NCI-H146 treated with DMSO at 0.1 percent for 48 hours (cell line): ENCODE measurements at regions not wholly inside any gene's neighbourhood (a gene's known extent, or its start where the extent isn't known, plus 50 kb on each side); places are given as distances from the start of the nearest gene placed in this dataset.
A peak's percentile ranks its signal among the peaks of the same experiment; 100 is the strongest.

ENCODE experiments used
- DNase-seq: peaks from one replicate; lab custom pipeline; 2025; ENCODE audit not compliant: unreplicated experiment; lab: John Stamatoyannopoulos, UW

- no peak for DNase-seq
Observed at GRCh38 chr2:138175066-138175465, 210.8 kb downstream of the HNMT start.

DNA sequence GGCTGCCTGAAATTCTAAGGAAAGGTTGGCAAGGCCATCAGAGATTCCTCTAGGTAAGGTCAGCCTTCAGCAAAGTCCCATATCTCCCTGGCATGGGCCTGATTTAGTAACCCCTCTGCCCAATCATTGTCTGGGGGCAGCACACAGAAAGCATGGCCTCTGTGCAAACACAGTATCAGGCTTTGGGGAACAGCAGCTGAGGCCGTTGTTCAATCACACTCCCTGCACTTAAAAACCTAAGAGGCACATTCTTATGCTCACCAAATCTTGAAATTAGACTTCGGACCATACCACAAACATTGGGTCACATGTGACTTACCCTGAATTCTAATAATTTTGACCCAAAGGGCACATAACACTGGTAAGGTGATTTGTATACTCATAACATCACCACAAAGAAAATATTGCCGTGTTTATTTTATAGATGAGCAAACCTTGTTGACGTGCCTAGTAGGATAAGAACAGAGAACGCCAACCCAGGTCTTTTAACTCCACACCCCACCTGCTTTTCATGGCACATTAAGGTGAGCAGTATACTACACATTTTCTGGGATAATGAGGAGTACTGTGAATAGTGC is 212.7 kb downstream of the HNMT start:
- no peak for DNase-seq

DNA sequence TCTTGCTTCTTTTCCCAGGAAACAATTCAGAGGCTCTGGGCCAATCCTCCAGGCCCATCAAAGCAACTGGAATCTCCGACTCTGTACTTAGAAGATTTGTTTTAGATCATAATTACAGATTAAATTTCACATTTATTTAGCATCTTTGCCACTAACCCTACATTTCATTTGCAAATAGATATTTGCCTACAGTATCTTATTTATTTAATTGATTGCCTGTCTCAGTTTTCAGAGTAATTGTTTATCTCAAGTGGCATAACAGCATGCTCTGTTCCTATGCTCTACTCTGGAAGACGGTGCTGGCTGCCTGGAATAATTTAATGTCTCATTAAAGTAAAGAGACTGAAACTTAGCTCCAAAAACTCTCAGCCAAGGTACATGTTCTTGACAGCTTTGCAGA is 213.4 kb downstream of the HNMT start:
- peak; percentile 45 for DNase-seq

- DNase-seq: peak; percentile 29
Observed at GRCh38 chr2:138180692-138181386, 216.6 kb downstream of the HNMT start.

DNA sequence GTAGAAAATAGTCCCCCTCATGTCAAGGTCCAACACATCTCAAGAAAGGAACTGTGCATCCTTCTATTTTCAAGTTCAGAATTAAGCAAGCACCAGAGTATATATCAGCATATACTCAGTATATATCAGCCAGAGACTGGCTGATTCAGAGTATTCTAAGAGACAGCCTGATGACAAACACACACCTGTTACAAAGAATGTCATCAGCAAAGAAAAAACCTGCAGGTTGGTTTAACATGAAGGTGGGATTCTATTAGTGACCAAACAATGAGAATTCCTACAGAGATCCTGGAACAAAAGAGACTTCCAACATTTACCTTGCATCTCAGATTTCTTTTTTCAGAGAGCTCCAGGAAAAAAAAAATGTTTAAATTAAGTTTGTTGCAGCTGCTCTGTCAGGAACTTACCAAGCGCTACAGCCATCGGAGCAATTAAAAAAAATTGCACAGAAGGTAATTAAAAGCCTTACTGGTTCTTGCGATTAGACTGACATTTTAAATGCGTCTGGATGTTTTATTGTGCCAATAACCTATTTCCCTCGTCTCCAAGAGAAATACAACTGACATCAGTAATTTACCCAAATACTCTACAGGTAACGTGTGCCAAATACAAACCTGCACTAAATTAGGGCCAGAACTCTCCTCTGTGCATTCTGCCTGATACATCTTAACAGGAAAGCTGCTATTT is 218.1 kb downstream of the HNMT start:
- DNase-seq: peak; percentile 90

- peak; percentile 58 for DNase-seq
Observed at GRCh38 chr2:138182937-138183312, 218.7 kb downstream of the HNMT start.

- DNase-seq: no peak
Observed at GRCh38 chr2:138183705-138184104, 219.4 kb downstream of the HNMT start.

- DNase-seq: no peak
Observed at GRCh38 chr2:138184428-138184827, 220.2 kb downstream of the HNMT start.

GRCh38 chr2:138185827-138186226 is 221.6 kb downstream of the HNMT start:
- no peak for DNase-seq

- DNase-seq: no peak
Observed at GRCh38 chr2:138187221-138187620, 222.9 kb downstream of the HNMT start.

DNA sequence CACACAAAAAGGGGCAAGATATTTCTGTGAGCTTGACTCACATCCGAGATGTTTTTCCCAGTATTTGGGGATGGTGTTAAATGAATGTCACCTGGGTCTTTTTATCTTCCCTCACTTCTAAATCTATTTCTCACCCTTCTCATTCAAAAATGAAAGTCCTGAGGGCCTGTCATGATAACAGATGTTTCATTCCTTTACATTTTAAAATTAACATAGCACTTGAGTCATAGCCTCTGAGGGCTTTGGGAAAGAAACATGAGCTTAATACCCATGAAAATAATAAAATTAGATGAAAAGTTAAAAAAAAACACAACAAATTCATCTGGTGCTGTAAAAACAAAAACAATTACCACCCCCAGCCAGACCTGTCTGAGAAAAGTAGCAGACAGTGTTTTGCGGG is 226.7 kb downstream of the HNMT start:
- DNase-seq: no peak

GRCh38 chr2:138193416-138194213 is 229.3 kb downstream of the HNMT start:
- DNase-seq: no peak

DNA sequence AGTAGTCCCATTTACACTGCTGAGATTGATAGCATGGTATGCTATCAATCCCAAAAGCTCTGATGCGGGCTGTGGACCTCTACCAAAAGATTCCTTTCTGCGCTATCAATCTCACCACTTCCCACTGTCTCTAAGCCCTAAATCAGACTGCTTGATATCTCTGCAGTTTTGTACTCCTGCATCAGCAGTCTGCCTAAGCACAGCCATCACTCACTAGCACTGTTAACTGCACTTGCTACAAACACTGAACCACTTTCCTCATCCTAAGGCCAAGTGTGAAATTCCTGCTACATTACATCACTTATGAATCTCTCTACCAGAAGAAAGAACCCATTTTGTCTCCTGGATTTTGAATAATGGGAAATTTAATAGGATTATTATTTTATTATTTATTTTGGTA is 237.0 kb downstream of the HNMT start:
- no peak for DNase-seq

GRCh38 chr2:138202762-138203161 is 238.5 kb downstream of the HNMT start:
- no peak for DNase-seq

GRCh38 chr2:138205281-138205680 is 241.0 kb downstream of the HNMT start:
- DNase-seq: no peak

DNA sequence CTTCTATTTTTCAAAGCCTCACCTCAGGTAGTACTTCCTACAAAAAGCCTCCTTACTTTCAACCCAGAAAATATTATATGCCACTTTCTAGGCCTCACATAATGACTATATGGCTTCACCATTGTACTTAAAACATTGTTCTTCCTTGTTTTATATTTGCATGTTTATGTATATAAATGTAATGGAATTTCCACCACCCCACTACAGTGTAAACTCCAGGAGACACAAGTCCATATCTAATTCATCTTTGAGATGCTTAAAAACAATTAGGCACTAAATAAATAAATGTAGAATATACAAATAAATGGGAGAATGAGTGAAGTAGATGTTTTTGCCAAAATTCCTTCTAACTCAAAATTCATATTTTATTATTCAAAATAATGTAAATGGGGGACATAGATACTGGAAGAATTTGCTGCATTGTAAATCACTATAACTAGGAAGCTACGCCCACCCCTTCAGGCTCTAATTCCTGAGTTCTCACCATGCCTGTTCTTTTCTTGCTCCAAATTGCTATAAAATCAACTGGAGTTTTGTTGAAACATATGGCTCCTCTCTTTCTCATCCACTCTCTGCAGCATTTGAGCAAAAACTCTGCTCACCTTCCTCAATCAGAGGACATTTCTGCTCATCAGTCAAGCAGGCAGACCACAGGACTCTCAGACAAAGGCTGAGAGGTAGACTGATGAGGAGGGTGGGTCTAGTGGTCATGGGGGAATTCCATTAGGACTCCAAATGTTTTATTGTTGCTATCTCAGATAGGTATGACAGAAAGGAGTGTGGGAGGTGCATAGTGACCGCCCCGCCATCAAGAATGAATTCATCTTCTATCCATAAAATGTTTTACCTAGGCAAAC is 243.0 kb downstream of the HNMT start:
- DNase-seq: no peak

GRCh38 chr2:138209009-138209408 is 244.7 kb downstream of the HNMT start:
- no peak for DNase-seq

DNA sequence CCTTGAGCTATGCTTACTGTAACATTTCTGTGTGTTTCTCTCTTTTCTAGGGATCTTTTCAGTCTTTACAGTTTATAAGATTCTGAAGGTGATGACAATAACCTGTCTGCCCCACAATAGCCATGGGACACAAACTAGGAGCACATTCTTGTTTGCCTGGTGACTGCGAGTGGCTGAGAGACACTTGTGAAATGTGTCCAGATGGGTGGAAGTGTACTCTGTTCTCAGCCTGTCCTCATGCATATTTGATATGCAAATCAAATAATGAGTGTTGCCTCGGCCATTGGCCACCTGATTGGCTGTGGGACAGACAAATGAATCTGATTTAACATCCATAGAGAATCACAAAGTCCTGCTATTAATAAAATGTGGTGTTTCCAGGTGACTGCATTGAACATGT is 246.2 kb downstream of the HNMT start:
- DNase-seq: no peak

GRCh38 chr2:138212434-138212833 is 248.2 kb downstream of the HNMT start:
- DNase-seq: no peak

- DNase-seq: no peak
Observed at GRCh38 chr2:138213084-138213483, 248.8 kb downstream of the HNMT start.

- DNase-seq: no peak
Observed at GRCh38 chr2:138213624-138214023, 249.4 kb downstream of the HNMT start.
